ENCODE measurements at regions not wholly inside any gene's neighbourhood (a gene's known extent, or its start where the extent isn't known, plus 50 kb on each side); places are given as distances from the start of the nearest gene placed in this dataset.
"Not testable (repeated sequence)": the region's sequence is repeated elsewhere in the genome, so short reads cannot be mapped to it uniquely, and the experiment has no call there.

DNA sequence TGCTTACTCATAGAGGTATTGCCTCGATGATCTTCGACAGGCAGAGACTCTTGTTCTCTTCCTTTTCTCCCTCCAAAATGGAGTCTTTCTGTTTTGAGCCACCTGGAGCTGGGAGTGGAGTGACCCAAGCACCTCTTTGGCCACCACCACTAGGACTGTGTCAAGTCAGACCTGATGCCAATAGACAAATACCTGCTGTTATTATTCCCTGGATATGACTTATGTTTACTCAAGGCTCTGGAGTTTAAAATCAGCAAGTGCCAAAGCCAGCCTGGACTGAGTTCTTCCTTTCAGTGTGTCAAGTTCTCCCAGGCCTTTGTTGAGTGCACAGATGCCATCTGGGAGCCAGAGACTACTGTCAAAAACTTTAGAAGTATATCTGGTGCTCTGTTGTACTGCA lies 130.2 kb upstream of the SLC6A14 start:
- no peak for DNase-seq (ENCODE audit: low spot score in 2 of 2)
- Histone ChIP-seq H3K27me3 (no peaks in the 10 kb centered on the region), H3K4me3 (no peak overlapping the region), H3K9me3 (peaks cover 0 to 2% (median 0%) of the 10 kb centered on the region in 4 donors), H3K4me1 (no peaks in the 10 kb centered on the region), H3K27ac (no peak overlapping the region), H3K36me3 (no peaks in the 10 kb centered on the region)
- WGBS, 2 donors = 36 to 90% methylated on average over 2 of the region's 2 CpGs
- no peak for TF ChIP-seq EP300 (IDR thresholded peaks at IDR 0.05)
- TF ChIP-seq POLR2A (IDR thresholded peaks at IDR 0.05) = no peak
- TF ChIP-seq, protein P1, sequence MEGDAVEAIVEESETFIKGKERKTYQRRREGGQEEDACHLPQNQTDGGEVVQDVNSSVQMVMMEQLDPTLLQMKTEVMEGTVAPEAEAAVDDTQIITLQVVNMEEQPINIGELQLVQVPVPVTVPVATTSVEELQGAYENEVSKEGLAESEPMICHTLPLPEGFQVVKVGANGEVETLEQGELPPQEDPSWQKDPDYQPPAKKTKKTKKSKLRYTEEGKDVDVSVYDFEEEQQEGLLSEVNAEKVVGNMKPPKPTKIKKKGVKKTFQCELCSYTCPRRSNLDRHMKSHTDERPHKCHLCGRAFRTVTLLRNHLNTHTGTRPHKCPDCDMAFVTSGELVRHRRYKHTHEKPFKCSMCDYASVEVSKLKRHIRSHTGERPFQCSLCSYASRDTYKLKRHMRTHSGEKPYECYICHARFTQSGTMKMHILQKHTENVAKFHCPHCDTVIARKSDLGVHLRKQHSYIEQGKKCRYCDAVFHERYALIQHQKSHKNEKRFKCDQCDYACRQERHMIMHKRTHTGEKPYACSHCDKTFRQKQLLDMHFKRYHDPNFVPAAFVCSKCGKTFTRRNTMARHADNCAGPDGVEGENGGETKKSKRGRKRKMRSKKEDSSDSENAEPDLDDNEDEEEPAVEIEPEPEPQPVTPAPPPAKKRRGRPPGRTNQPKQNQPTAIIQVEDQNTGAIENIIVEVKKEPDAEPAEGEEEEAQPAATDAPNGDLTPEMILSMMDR (IDR thresholded peaks at IDR 0.05) = no peak

DNA sequence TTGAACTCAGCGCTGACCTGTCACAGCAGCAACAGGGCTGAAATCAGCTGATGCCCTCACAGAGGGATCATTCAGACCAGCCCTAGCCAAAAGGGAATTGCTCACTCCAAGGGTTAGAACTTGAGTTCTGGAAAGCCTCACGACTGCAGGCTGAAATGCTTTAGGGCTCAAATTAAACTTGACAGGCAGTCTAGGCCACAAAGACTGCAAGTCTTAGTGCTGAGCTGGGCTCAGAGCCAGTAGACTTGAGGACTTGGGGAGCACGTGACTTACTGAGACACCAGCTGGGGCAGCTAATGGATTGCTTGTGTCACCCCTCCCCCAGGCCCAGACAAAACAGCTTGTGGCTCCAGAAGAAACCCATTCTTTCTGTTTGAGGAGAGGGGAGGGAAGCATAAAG lies 119.0 kb upstream of the SLC6A14 start:
- Histone ChIP-seq H3K9me3 (no peaks in the 10 kb centered on the region), H3K4me3 (no peak overlapping the region), H3K36me3 (no peaks in the 10 kb centered on the region), H3K4me1 (no peaks in the 10 kb centered on the region), H3K27ac (no peak overlapping the region), H3K27me3 (no peaks in the 10 kb centered on the region)
- 40 to 50% methylated on average over 1 to 2 of the region's 3 CpGs for WGBS, 2 donors
- no peak for DNase-seq (ENCODE audit: low spot score in 2 of 2)
- TF ChIP-seq POLR2A (IDR thresholded peaks at IDR 0.05) (no peak), EP300 (IDR thresholded peaks at IDR 0.05) (no peak)
- TF ChIP-seq, protein P1 (IDR thresholded peaks at IDR 0.05) = no peak

DNA sequence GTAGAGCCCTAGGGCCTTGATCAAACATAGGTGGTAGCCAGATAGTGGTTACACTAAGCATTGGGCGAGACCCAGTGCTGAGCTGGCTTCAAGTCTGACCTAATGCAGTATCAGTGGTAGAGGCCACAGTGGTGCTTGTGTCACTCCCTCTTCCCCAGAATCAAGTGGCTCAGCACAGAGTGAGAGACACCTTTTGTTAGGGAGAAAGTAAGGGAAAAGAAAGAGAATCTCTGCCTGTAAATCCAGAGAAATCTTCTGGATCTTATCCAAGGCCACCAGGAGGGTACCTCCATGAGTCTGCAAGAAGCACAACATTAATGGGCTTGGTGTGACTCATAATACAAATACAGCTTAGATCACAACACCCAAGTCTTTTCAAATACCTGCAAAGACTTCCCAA lies 117.7 kb upstream of the SLC6A14 start:
- no peaks in the 10 kb centered on the region for H3K27me3 ChIP-seq
- no peaks in the 10 kb centered on the region for H3K9me3 ChIP-seq
- no peaks in the 10 kb centered on the region for H3K4me1 ChIP-seq
- TF ChIP-seq POLR2A (IDR thresholded peaks at IDR 0.05) (no peak), EP300 (IDR thresholded peaks at IDR 0.05) (no peak)
- TF ChIP-seq, protein P1 (IDR thresholded peaks at IDR 0.05) = no peak
- WGBS, 2 donors = 92 to 100% methylated on average over 1 of the region's 1 CpG
- no peak overlapping the region for H3K27ac ChIP-seq
- no peak for DNase-seq (ENCODE audit: low spot score in 2 of 2)
- no peaks in the 10 kb centered on the region for H3K36me3 ChIP-seq
- no peak overlapping the region for H3K4me3 ChIP-seq

DNA sequence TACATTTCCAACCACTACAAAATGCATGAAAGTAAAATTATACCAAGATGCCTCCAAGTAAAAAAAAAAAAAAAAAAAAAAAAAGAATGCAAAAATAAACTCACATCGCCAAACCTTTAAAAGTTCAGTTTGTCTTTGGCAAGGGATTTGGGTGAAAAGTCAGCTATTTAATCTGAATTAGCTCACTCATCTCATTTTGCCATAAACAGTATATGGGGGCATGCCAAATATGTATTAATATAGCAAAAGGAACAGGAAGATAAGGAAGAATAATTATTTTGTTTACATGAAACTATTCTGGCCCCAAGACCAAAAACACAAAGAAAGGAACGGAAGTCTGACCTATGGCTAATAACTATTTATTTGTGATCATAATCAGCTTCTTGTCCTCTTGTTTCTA lies 114.7 kb upstream of the SLC6A14 start:
- DNase-seq (ENCODE audit: low spot score in 2 of 2) = no peak
- WGBS, 2 donors = 56% methylated on average over 2 of the region's 2 CpGs

DNA sequence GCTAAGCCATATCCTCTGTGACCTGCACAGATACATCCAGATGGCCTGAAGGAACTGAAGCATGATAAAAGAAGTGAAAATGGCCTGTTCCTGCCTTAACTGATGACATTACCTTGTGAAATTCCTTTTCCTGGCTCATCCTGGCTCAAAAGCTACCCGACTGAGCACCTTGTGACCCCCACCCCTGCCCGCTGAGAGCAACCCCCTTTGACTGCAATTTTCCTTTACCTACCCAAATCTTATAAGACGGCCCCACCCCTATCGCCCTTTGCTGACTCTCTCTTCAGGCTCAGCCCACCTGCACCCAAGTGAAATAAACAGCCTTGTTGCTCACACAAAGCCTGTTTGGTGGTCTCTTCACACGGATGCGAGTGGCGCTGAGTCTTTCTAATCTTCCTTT lies 104.4 kb upstream of the SLC6A14 start:
- H3K36me3 ChIP-seq; H3K27me3 ChIP-seq; H3K4me3 ChIP-seq; H3K27ac ChIP-seq; DNase-seq (ENCODE audit: low spot score in 2 of 2); H3K9me3 ChIP-seq; H3K4me1 ChIP-seq: not testable (repeated sequence)
- 53 to 58% methylated on average over 7 of the region's 7 CpGs for WGBS, 2 donors

More for the DNA sequence above, 114.7 kb upstream of the SLC6A14 start:
- H3K9me3 ChIP-seq = no peaks in the 10 kb centered on the region
- no peaks in the 10 kb centered on the region for H3K27me3 ChIP-seq
- H3K4me3 ChIP-seq = no peak overlapping the region
- TF ChIP-seq, protein P1 (IDR thresholded peaks at IDR 0.05) = no peak
- TF ChIP-seq EP300 (IDR thresholded peaks at IDR 0.05) (no peak), POLR2A (IDR thresholded peaks at IDR 0.05) (no peak)
- H3K36me3 ChIP-seq = no peaks in the 10 kb centered on the region
- no peaks in the 10 kb centered on the region for H3K4me1 ChIP-seq
- H3K27ac ChIP-seq = no peak overlapping the region

DNA sequence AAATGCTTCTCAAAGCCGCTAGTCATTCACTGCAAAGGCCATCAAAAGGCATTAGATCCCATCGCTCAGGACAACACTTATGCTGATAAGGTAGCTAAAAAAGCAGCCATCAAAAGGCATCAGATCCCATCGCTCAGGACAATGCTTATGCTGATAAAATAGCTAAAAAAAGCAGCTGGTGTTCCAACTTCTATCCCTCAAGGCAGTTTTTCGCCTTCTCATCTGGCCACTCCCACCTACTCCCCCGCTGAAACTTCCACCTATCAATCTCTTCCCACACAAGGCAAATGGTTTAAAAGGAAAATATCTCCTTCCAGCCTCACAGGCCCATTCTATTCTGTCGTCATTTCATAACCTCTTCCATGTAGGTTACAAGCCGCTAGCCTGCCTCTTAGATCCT lies 101.6 kb upstream of the SLC6A14 start:
- not testable (repeated sequence) for DNase-seq (ENCODE audit: low spot score in 2 of 2); H3K4me1 ChIP-seq; H3K27me3 ChIP-seq; H3K36me3 ChIP-seq; H3K9me3 ChIP-seq; H3K4me3 ChIP-seq; H3K27ac ChIP-seq
- 43 to 46% methylated on average over 7 of the region's 7 CpGs for WGBS, 2 donors

Data from tibial nerve (tissue), 4 donors.